Stimulated activated CD8-positive, alpha-beta memory T cell treated with anti-CD3 and anti-CD28 coated beads, Interleukin-7, amount 100 ng/mL, for 4 hours (primary cell): ENCODE measurements at regions not wholly inside any gene's neighbourhood (a gene's known extent, or its start where the extent isn't known, plus 50 kb on each side); places are given as distances from the start of the nearest gene placed in this dataset.

ENCODE experiments used
- DNase-seq, 2 donors: peaks; one replicate each; pipeline ENCODE4 v3.0.0-alpha.2; 2020; ENCODE audit warnings: low read depth in 2 of 2

GRCh38 chr11:79783833-79784232, 343.0 kb upstream of the TENM4 start:
- DNase-seq = no peak

DNA sequence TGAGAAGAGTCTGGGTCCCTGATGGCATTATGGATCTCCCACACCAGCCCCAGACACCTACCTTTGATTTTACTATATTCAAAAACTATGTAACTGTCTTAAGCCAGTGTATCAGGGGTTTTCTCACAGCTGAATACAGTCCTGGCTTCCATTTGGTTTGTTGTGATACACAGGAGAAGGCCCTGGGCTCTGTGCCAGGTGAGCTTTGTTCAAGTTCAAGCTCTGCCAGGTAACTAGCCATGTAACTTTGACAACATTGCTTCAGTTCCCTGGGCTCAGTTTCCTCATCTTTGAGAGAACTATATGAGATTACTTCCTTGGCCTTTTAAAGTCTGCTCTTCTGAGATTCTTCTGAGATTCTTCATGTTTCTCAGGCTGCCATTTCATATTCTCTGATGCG, 327.5 kb upstream of the TENM4 start:
- no peak for DNase-seq

GRCh38 chr11:79762279-79762921, 321.6 kb upstream of the TENM4 start:
- no peak for DNase-seq

GRCh38 chr11:79758325-79758724, 317.5 kb upstream of the TENM4 start:
- no peak for DNase-seq

- no peak for DNase-seq
Observed at GRCh38 chr11:79747406-79747805, 306.6 kb upstream of the TENM4 start.

DNA sequence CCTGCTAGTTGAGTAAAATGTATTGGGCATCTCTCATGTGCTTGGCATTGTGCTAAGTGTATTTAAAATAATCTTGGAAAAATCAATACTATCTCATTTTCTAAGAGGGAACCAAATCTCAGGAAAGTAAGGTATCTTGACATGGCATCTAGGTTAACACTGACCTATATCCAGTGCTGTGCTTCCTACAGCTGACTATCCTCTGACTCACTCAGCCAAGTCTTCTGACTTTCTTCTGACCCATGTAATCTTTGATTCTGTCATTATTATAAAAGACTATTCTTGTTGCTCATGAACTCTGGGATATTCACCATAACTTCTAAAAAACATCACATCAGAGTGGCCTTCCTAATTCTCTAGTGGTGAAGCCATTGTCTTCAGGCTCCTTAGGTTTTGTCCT, 304.1 kb upstream of the TENM4 start:
- no peak for DNase-seq

DNA sequence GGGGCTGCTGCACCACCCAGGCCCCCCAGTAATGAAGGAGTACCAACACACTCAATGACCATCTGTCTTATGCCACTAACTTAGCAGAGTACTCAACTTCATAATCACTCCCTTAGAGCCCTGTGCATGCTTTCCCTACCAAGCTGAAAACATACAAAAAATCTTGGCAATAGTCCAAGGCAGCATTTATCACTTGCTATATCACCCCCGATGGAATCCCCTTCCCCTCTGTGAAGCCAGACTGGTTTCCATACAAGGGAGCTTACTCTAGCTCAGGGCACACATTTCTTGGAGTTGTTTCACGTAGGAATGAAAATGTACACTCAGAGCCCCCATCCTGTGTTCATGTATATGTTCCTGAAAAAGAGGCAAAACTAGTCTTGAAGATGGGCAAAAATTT, 301.3 kb upstream of the TENM4 start:
- DNase-seq = no peak

DNA sequence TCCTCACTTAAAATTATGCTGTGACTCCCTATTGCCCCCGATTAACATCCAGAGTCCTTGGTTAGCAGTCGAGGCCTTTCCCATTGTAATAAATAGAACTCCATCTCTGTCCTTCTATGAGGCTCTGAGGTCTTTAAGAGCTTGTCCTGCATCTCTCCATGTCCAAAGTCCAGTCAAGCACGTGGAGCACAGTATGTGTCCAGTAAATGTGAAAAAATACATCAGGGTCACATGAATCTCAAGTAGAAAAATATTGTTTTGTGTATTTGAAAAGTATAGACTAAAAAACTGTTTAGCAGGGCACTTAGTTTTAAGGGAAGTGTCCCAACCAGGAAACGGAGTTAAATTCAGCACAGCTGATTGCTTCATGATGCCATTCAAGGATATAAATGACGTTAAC, 298.8 kb upstream of the TENM4 start:
- DNase-seq = no peak

DNA sequence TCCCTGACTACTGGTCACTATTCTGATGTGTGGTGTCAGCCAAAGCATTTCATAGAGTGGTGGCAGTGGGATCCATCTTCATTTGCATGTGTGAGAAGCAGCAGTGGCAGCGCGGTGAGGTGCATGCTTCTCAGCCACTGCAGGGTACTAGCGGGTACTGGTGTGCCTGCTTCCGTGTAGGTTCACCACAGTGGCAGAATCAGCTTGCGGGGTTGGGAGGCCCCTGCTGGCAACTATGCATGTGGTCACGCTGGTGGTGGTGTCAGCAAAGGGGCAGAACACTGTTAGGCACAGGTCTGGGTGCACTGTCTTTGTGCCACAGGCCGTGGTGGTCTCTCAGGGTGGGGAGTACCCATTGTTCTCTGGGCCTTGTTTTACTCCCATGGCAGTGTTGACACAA, 286.4 kb upstream of the TENM4 start:
- no peak for DNase-seq

DNA sequence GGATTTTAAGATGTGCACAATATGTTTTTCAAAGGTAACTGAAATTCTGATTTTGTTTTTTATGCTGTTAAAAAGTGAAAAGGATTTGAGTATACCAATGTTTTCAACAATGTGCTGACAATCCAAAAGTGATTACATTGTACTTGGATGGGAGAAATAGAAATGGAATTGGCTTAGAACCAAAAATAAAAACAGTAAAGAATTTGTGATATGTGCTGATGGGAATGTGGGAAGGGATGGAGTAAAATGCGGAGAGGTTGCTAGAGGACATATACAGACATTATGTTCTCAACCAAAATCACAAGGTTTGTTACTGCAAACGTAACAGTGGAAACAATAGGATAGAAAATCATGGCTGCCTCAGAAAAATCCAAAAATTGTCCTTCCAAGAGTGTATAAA, 279.3 kb upstream of the TENM4 start:
- DNase-seq = no peak

GRCh38 chr11:79708319-79708932, 267.6 kb upstream of the TENM4 start:
- DNase-seq = no peak

DNA sequence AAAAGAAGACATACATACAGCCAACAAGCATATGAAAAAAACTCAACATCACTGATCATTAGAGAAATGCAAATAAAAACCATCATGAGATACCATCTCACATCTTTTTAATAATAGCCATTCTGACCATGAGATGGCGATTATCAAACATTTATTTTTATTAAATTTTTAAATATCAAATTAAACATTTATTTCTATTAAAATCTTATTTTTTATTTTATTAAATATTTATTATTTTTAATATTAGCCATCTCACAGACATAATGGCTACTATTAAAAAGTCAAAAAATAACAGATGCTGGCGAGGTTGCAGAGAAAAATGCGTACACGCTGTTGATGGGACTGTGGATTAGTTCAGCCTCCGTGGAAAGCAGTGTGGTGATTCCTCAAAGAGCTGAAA, 264.8 kb upstream of the TENM4 start:
- no peak for DNase-seq

GRCh38 chr11:79702303-79702702, 261.5 kb upstream of the TENM4 start:
- DNase-seq = no peak

DNA sequence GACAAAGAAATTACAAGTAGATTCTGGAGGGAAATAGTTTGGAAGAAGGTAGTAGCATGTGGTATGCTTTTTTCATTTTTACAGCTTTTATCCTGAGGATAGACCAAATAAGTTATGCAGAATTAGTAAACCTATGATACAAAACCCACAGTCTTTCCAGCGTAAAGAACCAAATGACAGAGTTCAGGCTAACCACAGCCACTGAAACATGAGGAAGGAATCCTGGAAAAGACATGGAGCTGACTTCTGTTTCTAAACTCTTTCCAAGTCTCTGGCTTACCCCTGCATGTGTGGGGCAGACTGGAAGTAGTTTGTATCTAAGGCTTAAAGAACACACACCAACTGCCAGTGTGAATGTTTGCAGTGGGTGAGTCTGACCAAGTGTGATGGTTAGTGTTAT, 258.4 kb upstream of the TENM4 start:
- no peak for DNase-seq

- no peak for DNase-seq
Observed at GRCh38 chr11:79697905-79698304, 257.1 kb upstream of the TENM4 start.

- DNase-seq = no peak
Observed at GRCh38 chr11:79694368-79694767, 253.5 kb upstream of the TENM4 start.

DNA sequence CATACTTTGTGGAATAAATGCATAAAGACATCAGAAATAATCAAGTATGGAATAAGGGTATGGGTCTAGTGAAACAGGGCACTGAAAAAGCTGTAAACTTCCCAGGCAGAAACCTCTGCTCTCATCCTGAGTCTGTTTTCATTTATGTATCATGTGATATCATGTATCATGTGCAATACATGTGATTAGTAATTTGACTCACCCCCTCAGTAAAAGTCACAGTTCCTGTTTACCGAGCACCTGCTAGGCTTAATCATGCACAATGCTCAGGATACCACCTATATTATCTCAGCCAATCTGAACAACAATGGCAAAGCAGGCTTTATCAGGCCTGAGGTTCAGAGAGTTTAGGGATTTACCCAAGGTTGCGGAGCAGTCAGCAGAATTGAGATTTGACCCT, 250.6 kb upstream of the TENM4 start:
- DNase-seq = no peak

DNA sequence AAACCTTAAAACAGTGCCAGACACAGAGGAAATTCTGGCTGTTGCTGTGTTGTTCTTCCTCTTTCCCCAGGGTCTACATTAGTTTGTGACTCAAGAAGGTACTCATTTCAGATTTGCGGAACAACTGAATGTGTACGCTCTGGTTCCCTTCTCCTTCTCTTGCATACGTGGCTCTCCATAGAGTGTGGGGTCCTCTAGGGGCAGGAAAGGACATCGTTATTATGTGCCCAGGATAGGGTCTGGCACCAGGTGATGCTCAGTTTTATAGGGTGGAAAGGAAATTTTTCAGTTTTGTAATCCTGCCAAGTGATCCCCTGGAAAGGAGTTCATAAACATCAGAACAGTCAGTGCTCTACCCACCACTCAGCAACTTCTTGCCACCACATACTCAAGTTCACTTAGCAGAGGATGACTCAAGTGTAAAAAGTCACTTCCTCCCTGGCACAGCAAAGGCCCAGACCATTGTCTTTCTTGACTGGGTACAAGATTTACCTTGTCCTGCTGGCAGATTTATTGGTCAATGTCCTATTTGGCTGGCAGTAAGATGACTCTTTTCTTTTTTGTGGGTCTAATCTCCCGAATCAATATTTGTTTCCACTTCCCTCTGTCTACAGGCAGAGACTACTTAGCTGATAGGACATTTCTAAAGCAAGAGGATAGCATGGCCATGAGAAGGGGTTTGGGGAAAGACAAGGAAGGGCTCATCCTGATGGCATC, 246.0 kb upstream of the TENM4 start:
- DNase-seq = no peak

- DNase-seq = no peak
Observed at GRCh38 chr11:79683930-79684329, 243.1 kb upstream of the TENM4 start.

DNA sequence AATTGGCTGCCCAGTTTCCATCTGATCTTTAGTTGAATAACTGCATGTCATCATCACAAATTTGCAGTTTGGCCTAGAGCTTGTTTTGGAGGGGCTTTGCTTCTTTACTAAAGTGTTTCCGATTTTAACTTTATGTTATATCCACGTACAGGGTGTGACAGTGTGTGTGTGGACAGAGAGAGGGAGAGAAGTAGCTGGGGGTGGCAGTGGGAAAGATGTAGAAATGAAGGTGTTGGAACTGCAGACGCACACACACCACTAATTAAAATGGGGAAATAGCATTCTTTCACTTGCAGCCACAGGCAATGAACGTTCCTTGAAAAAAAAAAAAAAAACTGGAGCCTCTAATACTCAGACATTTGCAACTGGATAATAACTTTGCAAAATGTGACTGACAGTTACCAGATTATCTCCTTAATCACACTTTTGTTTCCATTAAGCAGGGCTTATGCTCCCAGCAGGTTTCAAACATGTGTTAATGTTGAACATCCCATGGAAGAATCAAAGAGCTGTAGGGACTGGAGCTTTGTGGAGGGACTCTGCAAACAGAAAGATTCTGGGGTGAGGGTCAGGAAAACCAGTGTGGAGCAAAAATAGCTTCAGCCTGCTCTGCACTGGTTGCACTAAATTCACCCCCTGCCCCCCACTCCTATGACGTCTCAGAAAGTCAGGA, 238.1 kb upstream of the TENM4 start:
- no peak for DNase-seq

GRCh38 chr11:79676396-79676795, 235.6 kb upstream of the TENM4 start:
- DNase-seq = no peak

DNA sequence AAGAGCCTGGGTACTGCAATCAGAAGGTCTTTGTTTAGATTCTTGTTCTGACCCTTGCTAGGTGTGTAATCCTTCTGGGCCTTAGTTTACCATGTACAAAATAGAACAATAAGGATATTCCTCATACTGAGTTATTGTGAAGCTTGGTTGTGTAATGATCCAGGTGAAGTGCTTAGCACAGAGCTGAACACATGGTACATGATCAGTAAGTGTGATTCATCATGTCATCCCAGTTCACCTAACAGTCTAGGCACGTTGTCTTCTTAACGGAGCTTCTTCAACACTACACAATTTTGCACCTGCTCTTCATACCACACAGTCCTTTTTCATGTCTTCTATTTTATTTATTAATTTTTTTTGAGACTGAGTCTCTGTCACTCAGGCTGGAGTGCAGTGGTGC, 234.3 kb upstream of the TENM4 start:
- no peak for DNase-seq

DNA sequence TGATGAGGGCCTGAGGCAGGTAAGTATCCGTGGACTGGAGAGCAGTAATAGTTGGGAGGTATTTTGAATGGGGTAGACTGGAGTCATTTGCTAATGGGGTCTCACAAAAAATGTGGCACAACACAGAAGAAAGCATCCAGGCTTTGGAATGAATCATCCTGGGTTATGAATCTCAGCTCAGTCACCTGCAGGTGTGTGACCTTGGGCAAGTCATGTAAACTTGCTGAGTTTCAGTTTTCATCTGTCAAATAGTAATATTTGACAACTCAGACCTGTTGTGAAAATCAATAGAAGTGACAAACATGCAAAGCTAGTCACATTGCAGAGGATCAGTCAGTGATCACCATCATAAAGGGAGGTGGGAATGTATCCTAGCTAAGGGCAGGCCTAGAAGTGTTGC, 232.0 kb upstream of the TENM4 start:
- no peak for DNase-seq
